ENCODE measurements at regions not wholly inside any gene's neighbourhood (a gene's known extent, or its start where the extent isn't known, plus 50 kb on each side); places are given as distances from the start of the nearest gene placed in this dataset.
A peak's percentile ranks its signal among the peaks of the same experiment; 100 is the strongest.
"Not testable (repeated sequence)": the region's sequence is repeated elsewhere in the genome, so short reads cannot be mapped to it uniquely, and the experiment has no call there.

GRCh38 chr3:18516170-18516569 lies 91.0 kb upstream of the SATB1 start:
- H3K4me3 Mint-ChIP-seq; H3K9me3 Mint-ChIP-seq; H3K27me3 Mint-ChIP-seq; intact Hi-C loops (cut with micrococcal nuclease); H3K27ac Mint-ChIP-seq; H3K36me3 Mint-ChIP-seq (ENCODE audit: low read depth): not testable (repeated sequence)
- peaks cover 17% of the 10 kb centered on the region for H3K4me1 Mint-ChIP-seq (ENCODE audit: low read depth)

DNA sequence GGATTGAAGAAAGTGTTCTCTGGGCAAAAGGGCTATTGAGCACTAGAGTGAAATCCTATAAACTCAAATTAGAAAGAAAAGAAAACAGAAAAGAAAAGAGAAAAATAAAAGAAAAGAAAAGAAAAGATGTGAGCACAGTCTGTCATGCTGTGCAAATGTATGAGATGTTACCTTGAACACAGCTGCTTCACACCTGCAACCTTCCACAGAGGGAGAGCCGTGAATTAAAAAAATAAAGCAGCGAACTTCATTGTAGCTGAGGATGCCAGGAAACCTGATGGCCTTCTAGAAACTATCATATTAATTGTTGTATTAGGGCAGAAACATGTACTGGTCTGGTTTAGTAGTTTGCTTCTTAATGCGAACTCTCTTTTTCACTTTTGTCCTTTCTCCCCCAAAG lies 88.0 kb upstream of the SATB1 start:
- H3K4me1 Mint-ChIP-seq (ENCODE audit: low read depth) = peaks cover 17% of the 10 kb centered on the region
- H3K4me3 Mint-ChIP-seq = no peak overlapping the region
- intact Hi-C loops (cut with micrococcal nuclease) = no loop called here
- no peaks in the 10 kb centered on the region for H3K9me3 Mint-ChIP-seq
- H3K27ac Mint-ChIP-seq = no peak overlapping the region
- no peaks in the 10 kb centered on the region for H3K27me3 Mint-ChIP-seq
- H3K36me3 Mint-ChIP-seq (ENCODE audit: low read depth) = no peaks in the 10 kb centered on the region

DNA sequence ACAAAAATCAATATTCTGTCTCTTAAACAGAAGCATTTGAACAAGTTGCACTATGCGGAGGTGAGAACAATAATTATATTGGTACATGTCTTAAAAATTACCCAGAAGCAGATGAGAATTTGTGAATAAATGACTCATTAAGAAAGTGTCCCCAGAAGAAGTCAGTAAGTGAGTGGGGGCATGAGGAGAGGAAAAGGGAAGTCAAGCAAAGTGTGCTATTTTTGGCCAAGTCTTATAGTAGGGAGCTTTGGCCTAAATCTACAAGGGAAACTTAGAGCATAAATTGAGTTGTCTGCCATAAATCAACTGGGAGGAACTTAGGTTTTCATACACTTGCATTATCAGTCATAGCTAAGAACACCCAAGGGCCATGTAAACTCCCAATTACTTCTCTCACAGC lies 86.9 kb upstream of the SATB1 start:
- no peak overlapping the region for H3K4me3 Mint-ChIP-seq
- H3K36me3 Mint-ChIP-seq (ENCODE audit: low read depth) = no peaks in the 10 kb centered on the region
- intact Hi-C loops (cut with micrococcal nuclease) = no loop called here
- H3K27ac Mint-ChIP-seq = peak overlapping the region; percentile 31
- H3K27me3 Mint-ChIP-seq = no peaks in the 10 kb centered on the region
- H3K9me3 Mint-ChIP-seq = no peaks in the 10 kb centered on the region
- H3K4me1 Mint-ChIP-seq (ENCODE audit: low read depth) = peaks cover 17% of the 10 kb centered on the region

GRCh38 chr3:18510947-18511346 lies 85.8 kb upstream of the SATB1 start:
- Mint-ChIP-seq H3K4me3 (no peak overlapping the region), H3K9me3 (no peaks in the 10 kb centered on the region), H3K27ac (no peak overlapping the region), H3K36me3 (ENCODE audit: low read depth) (no peaks in the 10 kb centered on the region), H3K4me1 (ENCODE audit: low read depth) (peaks cover 17% of the 10 kb centered on the region), H3K27me3 (no peaks in the 10 kb centered on the region)
- intact Hi-C loops (cut with micrococcal nuclease) = no loop called here

DNA sequence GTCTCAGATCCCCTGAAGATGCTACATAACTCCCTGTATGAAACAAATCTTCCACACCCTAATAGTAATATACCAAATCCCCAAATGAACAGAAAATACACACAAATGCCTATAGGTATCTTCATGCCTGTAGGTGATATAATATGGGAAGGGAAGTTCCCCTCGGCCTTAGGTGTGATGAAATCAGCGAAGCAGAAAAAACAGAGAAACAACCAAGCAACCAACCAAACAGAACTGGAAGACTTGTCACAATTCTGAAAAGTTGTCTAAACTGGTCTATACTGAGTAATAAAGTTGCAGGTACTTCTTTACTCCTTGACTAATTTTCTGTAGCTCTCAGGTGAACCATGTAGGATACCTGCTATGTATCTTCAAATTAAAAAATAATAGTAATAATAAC lies 82.2 kb upstream of the SATB1 start:
- Mint-ChIP-seq H3K4me3 (no peak overlapping the region), H3K27ac (no peak overlapping the region), H3K36me3 (ENCODE audit: low read depth) (no peaks in the 10 kb centered on the region)

GRCh38 chr3:18505056-18505455 lies 79.9 kb upstream of the SATB1 start:
- H3K27ac Mint-ChIP-seq = no peak overlapping the region
- H3K36me3 Mint-ChIP-seq (ENCODE audit: low read depth) = no peaks in the 10 kb centered on the region
- intact Hi-C loops (cut with micrococcal nuclease) = no loop called here
- H3K9me3 Mint-ChIP-seq = no peaks in the 10 kb centered on the region
- H3K4me1 Mint-ChIP-seq (ENCODE audit: low read depth) = no peaks in the 10 kb centered on the region
- no peaks in the 10 kb centered on the region for H3K27me3 Mint-ChIP-seq
- H3K4me3 Mint-ChIP-seq = no peak overlapping the region

More for the DNA sequence above, 82.2 kb upstream of the SATB1 start:
- Mint-ChIP-seq H3K4me1 (ENCODE audit: low read depth) (peaks cover 12% of the 10 kb centered on the region), H3K27me3 (no peaks in the 10 kb centered on the region), H3K9me3 (no peaks in the 10 kb centered on the region)
- intact Hi-C loops (cut with micrococcal nuclease) = no loop called here

DNA sequence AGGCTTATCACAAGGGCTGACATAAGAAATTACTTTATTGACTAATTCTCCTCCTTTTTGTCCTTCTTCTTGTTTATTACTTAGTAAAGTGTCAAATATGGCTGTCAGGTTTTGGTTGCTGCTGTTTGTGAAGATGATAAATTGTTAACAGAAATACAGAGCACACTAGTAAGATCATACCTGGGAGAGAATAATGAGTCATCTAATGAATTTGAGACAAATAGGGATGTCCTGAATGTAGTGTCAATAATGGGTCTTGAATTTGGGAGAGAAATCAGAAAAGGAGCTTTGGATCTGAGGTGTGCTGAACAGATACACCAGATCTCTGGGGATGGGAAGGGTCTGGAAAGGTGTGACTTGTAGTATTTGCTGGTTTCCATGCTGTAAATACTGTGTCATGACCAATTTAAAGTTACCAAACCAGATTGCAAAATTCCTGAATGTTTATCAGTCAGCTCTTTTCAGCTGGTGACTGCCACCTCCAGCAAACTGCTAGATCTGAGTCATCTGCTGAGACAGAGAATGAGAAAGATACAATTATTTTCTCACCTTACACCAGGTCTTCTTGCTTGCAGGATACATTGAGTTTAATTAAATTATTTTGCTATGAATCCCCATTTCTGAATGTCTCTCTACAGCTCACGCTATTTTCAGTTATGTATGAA lies 76.7 kb upstream of the SATB1 start:
- no peak overlapping the region for H3K4me3 Mint-ChIP-seq
- no peaks in the 10 kb centered on the region for H3K27me3 Mint-ChIP-seq
- no peaks in the 10 kb centered on the region for H3K9me3 Mint-ChIP-seq
- intact Hi-C loops (cut with micrococcal nuclease) = no loop called here
- peaks cover 6% of the 10 kb centered on the region for H3K4me1 Mint-ChIP-seq (ENCODE audit: low read depth)
- H3K27ac Mint-ChIP-seq = no peak overlapping the region
- H3K36me3 Mint-ChIP-seq (ENCODE audit: low read depth) = no peaks in the 10 kb centered on the region

- H3K4me3 Mint-ChIP-seq = no peak overlapping the region
- H3K36me3 Mint-ChIP-seq (ENCODE audit: low read depth) = no peaks in the 10 kb centered on the region
- peaks cover 6% of the 10 kb centered on the region for H3K4me1 Mint-ChIP-seq (ENCODE audit: low read depth)
- H3K27ac Mint-ChIP-seq = no peak overlapping the region
- intact Hi-C loops (cut with micrococcal nuclease) = no loop called here
- H3K27me3 Mint-ChIP-seq = no peaks in the 10 kb centered on the region
- H3K9me3 Mint-ChIP-seq = no peaks in the 10 kb centered on the region
Measured at GRCh38 chr3:18500322-18500721, 75.2 kb upstream of the SATB1 start.

DNA sequence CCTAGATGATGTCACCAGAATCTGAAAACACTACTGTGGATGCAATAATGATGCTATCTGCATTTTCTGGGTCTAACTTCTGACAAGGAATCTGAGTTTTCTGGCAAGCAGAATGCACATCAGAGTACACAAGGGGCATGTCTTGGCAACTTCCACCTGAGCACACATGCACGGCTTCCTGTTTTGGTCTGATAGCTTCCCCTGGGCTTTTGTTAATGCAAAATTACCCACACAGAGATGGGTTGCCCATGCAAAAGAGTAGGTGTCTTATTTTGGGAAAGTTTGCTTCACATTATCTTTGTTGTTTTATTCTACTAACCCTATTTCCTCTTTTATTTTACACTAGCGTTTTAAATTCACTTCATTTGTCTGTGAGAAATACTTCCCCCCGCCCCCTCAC lies 74.2 kb upstream of the SATB1 start:
- intact Hi-C loops (cut with micrococcal nuclease) = no loop called here
- Mint-ChIP-seq H3K27me3 (no peaks in the 10 kb centered on the region), H3K36me3 (ENCODE audit: low read depth) (no peaks in the 10 kb centered on the region), H3K4me3 (no peak overlapping the region), H3K27ac (no peak overlapping the region), H3K9me3 (no peaks in the 10 kb centered on the region), H3K4me1 (ENCODE audit: low read depth) (peaks cover 6% of the 10 kb centered on the region)

GRCh38 chr3:18494251-18494650 lies 69.1 kb upstream of the SATB1 start:
- no peak overlapping the region for H3K4me3 Mint-ChIP-seq
- intact Hi-C loops (cut with micrococcal nuclease) = no loop called here
- no peaks in the 10 kb centered on the region for H3K4me1 Mint-ChIP-seq (ENCODE audit: low read depth)
- H3K27me3 Mint-ChIP-seq = no peaks in the 10 kb centered on the region
- H3K36me3 Mint-ChIP-seq (ENCODE audit: low read depth) = no peaks in the 10 kb centered on the region
- H3K27ac Mint-ChIP-seq = no peak overlapping the region
- no peaks in the 10 kb centered on the region for H3K9me3 Mint-ChIP-seq

GRCh38 chr3:18489939-18490338 lies 64.8 kb upstream of the SATB1 start:
- Mint-ChIP-seq H3K36me3 (ENCODE audit: low read depth) (no peaks in the 10 kb centered on the region), H3K4me3 (no peak overlapping the region), H3K27ac (no peak overlapping the region), H3K27me3 (no peaks in the 10 kb centered on the region), H3K4me1 (ENCODE audit: low read depth) (no peaks in the 10 kb centered on the region), H3K9me3 (peaks cover 6% of the 10 kb centered on the region)
- intact Hi-C loops (cut with micrococcal nuclease) = no loop called here

DNA sequence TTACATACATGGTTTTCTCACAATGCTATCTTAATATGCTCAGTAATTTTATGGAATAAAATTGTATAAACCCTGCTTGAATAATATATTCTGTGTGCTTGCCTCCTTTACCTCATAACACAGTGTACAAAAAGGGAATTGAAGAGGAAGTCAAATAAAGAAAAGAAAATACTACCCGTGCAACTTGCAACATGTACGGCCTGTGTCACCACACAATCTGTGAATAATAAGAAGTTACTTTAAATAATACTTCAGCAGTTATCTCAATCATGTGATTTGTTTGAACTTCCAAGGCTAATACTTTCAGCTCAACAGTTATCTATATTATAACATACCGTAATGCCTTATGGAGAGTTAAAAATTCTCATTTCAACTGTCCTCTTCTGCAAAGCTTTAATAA lies 58.1 kb upstream of the SATB1 start:
- Mint-ChIP-seq H3K4me3 (no peak overlapping the region), H3K4me1 (ENCODE audit: low read depth) (peaks cover 15% of the 10 kb centered on the region), H3K36me3 (ENCODE audit: low read depth) (no peaks in the 10 kb centered on the region), H3K27ac (no peak overlapping the region), H3K9me3 (peaks cover 6% of the 10 kb centered on the region), H3K27me3 (no peaks in the 10 kb centered on the region)
- intact Hi-C loops (cut with micrococcal nuclease) = no loop called here

- no peak overlapping the region for H3K4me3 Mint-ChIP-seq
- H3K9me3 Mint-ChIP-seq = peaks cover 6% of the 10 kb centered on the region
Measured at GRCh38 chr3:18481946-18482548, 56.9 kb upstream of the SATB1 start.

DNA sequence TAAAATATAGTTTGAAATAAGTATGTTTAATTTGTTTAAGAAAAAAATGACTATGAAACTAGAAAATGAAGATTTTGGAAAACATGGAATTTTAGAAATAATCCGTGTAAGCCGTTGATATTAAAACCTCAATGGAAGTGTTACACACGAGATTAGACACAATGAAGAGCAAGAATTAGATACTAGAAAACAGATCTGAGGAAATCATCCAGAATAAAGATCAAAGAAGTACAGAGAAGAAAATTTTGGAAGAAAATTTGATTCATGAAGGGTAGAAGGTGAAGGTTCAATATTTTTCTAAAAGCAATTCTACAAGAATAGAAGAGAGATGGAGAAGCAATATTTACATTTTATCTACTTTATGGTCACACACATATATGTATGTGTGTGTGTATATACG lies 52.5 kb upstream of the SATB1 start:
- intact Hi-C loops (cut with micrococcal nuclease) = no loop called here
- no peaks in the 10 kb centered on the region for H3K27me3 Mint-ChIP-seq
- peaks cover 8% of the 10 kb centered on the region for H3K4me1 Mint-ChIP-seq (ENCODE audit: low read depth)
- H3K4me3 Mint-ChIP-seq = no peak overlapping the region
- H3K9me3 Mint-ChIP-seq = no peaks in the 10 kb centered on the region
- no peaks in the 10 kb centered on the region for H3K36me3 Mint-ChIP-seq (ENCODE audit: low read depth)
- no peak overlapping the region for H3K27ac Mint-ChIP-seq

More at GRCh38 chr3:18481946-18482548, 56.9 kb upstream of the SATB1 start:
- Mint-ChIP-seq H3K27me3 (no peaks in the 10 kb centered on the region), H3K27ac (no peak overlapping the region), H3K36me3 (ENCODE audit: low read depth) (no peaks in the 10 kb centered on the region), H3K4me1 (ENCODE audit: low read depth) (peaks cover 15% of the 10 kb centered on the region)
- intact Hi-C loops (cut with micrococcal nuclease) = no loop called here
